Osteocyte (in vitro differentiated cells): ENCODE measurements at regions not wholly inside any gene's neighbourhood (a gene's known extent, or its start where the extent isn't known, plus 50 kb on each side); places are given as distances from the start of the nearest gene placed in this dataset.

Experiments used
- DNase-seq: peaks from one replicate; pipeline ENCODE4 v3.0.0; 2021; ENCODE audit warnings: mixed read lengths; ENCODE audit not compliant: unreplicated experiment; ENCODE audit errors: extremely low spot score
- H3K27ac Mint-ChIP-seq: one replicate; pipeline ENCODE4 v1.8.0; 2021; ENCODE audit warnings: mild to moderate bottlenecking, mixed read lengths; ENCODE audit not compliant: unreplicated experiment
- H3K27me3 Mint-ChIP-seq: one replicate; pipeline ENCODE4 v1.8.0; 2021; ENCODE audit warnings: mixed read lengths; ENCODE audit not compliant: unreplicated experiment
- H3K36me3 Mint-ChIP-seq: one replicate; pipeline ENCODE4 v1.8.0; 2021; ENCODE audit warnings: mixed read lengths; ENCODE audit not compliant: unreplicated experiment
- H3K4me1 Mint-ChIP-seq: one replicate; pipeline ENCODE4 v1.8.0; 2021; ENCODE audit warnings: mixed read lengths; ENCODE audit not compliant: unreplicated experiment
- H3K4me3 Mint-ChIP-seq: one replicate; pipeline ENCODE4 v1.8.0; 2021; ENCODE audit warnings: mild to moderate bottlenecking, moderate library complexity, mixed read lengths; ENCODE audit not compliant: unreplicated experiment
- H3K9me3 Mint-ChIP-seq: one replicate; pipeline ENCODE4 v1.8.0; 2021; ENCODE audit warnings: mixed read lengths; ENCODE audit not compliant: unreplicated experiment
- CTCF ChIP-seq: fragments of 200-600 bp; sonication (generic); IDR thresholded peaks from 2 replicates; pipeline ENCODE4 v1.5.0; 2021; ENCODE audit warnings: antibody characterized with exemption, mild to moderate bottlenecking, moderate library complexity

GRCh38 chr16:76194616-76195015 lies 82.6 kb upstream of the CNTNAP4 start:
- Mint-ChIP-seq H3K27me3 (no peaks in the 10 kb centered on the region), H3K27ac (no peak overlapping the region), H3K4me3 (no peak overlapping the region), H3K36me3 (no peaks in the 10 kb centered on the region), H3K4me1 (no peaks in the 10 kb centered on the region), H3K9me3 (no peaks in the 10 kb centered on the region)
- TF ChIP-seq CTCF = no peak
- no peak for DNase-seq

DNA sequence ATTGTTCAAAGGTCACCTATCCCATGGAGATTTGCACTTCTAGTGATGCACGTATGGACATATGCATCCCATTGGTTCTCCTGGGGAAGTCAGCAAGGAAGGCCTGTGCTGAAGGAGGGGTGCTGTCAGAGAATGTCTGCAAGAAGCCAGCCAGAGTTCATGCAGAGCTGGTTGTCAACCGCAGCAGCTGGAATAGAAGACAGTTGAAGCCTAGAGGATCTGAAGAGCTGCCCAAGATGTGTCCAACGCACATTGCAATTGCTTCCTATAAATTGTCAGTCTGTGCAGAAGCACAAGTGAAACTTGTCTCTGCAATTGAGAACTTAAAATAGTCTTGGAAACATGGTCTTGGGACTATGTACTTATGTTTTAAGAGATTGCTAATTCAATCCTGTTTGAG lies 82.1 kb upstream of the CNTNAP4 start:
- Mint-ChIP-seq H3K4me3 (no peak overlapping the region), H3K36me3 (no peaks in the 10 kb centered on the region), H3K4me1 (no peaks in the 10 kb centered on the region), H3K27me3 (no peaks in the 10 kb centered on the region), H3K9me3 (no peaks in the 10 kb centered on the region), H3K27ac (no peak overlapping the region)
- DNase-seq = no peak
- TF ChIP-seq CTCF = no peak

- no peak overlapping the region for H3K4me3 Mint-ChIP-seq
- H3K27me3 Mint-ChIP-seq = no peaks in the 10 kb centered on the region
- no peaks in the 10 kb centered on the region for H3K4me1 Mint-ChIP-seq
- DNase-seq = no peak
- H3K27ac Mint-ChIP-seq = no peak overlapping the region
- H3K36me3 Mint-ChIP-seq = no peaks in the 10 kb centered on the region
- H3K9me3 Mint-ChIP-seq = no peaks in the 10 kb centered on the region
- no peak for TF ChIP-seq CTCF
These were observed 81.6 kb upstream of the CNTNAP4 start for GRCh38 chr16:76195648-76196047.

DNA sequence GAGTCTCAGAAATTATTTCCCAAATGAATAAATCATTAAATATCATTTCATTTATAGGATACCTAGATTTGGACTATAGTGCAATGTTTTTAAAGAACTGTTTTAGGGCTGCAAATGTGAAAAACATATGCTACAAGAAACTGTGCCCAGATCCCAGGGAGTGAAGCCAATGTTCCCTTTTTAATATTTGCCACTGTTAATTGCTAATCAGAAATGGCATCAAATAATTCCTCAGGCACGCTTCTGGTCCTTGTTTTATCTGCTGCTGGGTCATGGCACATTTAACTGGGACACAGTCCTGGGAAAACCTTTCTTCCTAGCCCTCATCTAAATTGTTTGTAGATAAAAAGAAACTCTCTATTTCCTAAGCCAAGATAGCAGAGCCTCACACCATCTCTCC lies 79.3 kb upstream of the CNTNAP4 start:
- Mint-ChIP-seq H3K4me3 (no peak overlapping the region), H3K9me3 (no peaks in the 10 kb centered on the region), H3K4me1 (no peaks in the 10 kb centered on the region), H3K27me3 (no peaks in the 10 kb centered on the region), H3K36me3 (no peaks in the 10 kb centered on the region), H3K27ac (no peak overlapping the region)
- no peak for DNase-seq
- TF ChIP-seq CTCF = no peak

DNA sequence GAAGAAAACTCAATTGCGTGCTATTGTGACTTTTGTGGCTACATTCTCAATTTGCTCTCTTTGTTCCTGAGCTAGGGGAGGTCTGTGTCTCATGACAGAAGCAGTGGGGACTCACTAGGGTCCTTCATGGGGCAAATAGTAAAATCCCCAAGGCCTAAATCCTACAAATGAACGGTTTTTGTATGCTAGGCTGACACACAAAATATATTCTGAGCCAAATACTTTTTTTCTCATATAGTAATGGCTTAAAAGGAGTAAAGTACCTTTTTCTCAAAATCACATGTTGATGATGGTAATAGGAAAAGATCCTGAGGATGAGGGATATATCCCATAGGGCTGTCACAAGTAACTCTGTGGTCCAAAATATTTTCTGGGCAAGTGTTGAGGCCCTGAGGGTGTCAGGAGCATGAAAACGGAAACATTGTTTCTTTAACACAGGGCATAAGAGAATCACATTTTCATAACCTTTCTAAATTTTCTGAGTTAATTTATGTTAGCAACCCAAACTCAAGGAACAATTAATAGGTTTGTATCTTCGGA lies 77.5 kb upstream of the CNTNAP4 start:
- Mint-ChIP-seq H3K27ac (no peak overlapping the region), H3K36me3 (no peaks in the 10 kb centered on the region), H3K4me1 (no peaks in the 10 kb centered on the region), H3K4me3 (no peak overlapping the region), H3K27me3 (no peaks in the 10 kb centered on the region), H3K9me3 (no peaks in the 10 kb centered on the region)
- no peak for DNase-seq
- no peak for TF ChIP-seq CTCF
